SK-N-SH (cell line): ENCODE measurements at regions not wholly inside any gene's neighbourhood (a gene's known extent, or its start where the extent isn't known, plus 50 kb on each side); places are given as distances from the start of the nearest gene placed in this dataset.

Experiments used
- CTCF ChIA-PET: fragments of 300-600, 350-600 bp; formaldehyde crosslinking; extraction: SDS; loops from one replicate; lab custom pipeline; 2021; lab: Yijun Ruan, JAX
- POLR2A ChIA-PET: fragments of 350-600 bp; sonication (Branson Sonifier 250); formaldehyde crosslinking; extraction: SDS; loops from one replicate; lab custom pipeline; 2020; ENCODE audit warnings: antibody characterized with exemption, inconsistent platforms; lab: Yijun Ruan, JAX
- DNase-seq: peaks from one replicate; pipeline ENCODE4 v3.0.0; 2012
- H2AFZ ChIP-seq: fragments of 200-600 bp; sonication (generic); 2 replicates; pipeline ENCODE4 v1.8.1; 2016; ENCODE audit warnings: antibody characterized with exemption, mild to moderate bottlenecking, low read depth
- H3F3A ChIP-seq: fragments of 200-600 bp; sonication (generic); replicated peaks from 2 replicates; pipeline ENCODE3; 2016; ENCODE audit warnings: antibody characterized with exemption, mild to moderate bottlenecking; ENCODE audit not compliant: insufficient read depth
- H3K27ac ChIP-seq, 2 experiments: fragments of 200-500 bp in 1 of 2; fragments of 200-600 bp in 1 of 2; sonication (Bioruptor generic) in 1 of 2; sonication (generic), shearing (Covaris generic) in 1 of 2; 2 replicates each; pipeline versions ENCODE4 v1.5.1 to v1.6.1; 2014 to 2016; ENCODE audit warnings: low read depth in 2 of 2, inconsistent platforms in 1 of 2, low read length in 1 of 2, mild to moderate bottlenecking in 1 of 2, mixed read lengths in 1 of 2
- H3K27me3 ChIP-seq: fragments of 200-600 bp; sonication (generic), shearing (Covaris generic); 2 replicates; pipeline ENCODE4 v1.6.1; 2016; ENCODE audit warnings: mixed run types; ENCODE audit not compliant: insufficient read depth
- H3K36me3 ChIP-seq, 2 experiments: fragments of 200-500 bp in 1 of 2; fragments of 200-600 bp in 1 of 2; sonication (Bioruptor generic) in 1 of 2; sonication (generic) in 1 of 2; replicated peaks in 1 of 2; 2 replicates each; pipeline versions ENCODE3 to v1.5.1; 2014 to 2016; ENCODE audit warnings: low read length in 1 of 2, mild to moderate bottlenecking in 1 of 2; ENCODE audit not compliant: insufficient read depth in 2 of 2, control insufficient read depth in 1 of 2
- H3K4me1 ChIP-seq, 2 experiments: fragments of 200-500 bp in 1 of 2; fragments of 200-600 bp in 1 of 2; sonication (Bioruptor generic) in 1 of 2; sonication (generic), shearing (Covaris generic) in 1 of 2; 2 replicates each; pipeline versions ENCODE4 v1.5.1 to v1.6.1; 2014 to 2016; ENCODE audit warnings: low read depth in 1 of 2, low read length in 1 of 2, mixed run types in 1 of 2; ENCODE audit not compliant: insufficient read depth in 2 of 2, control insufficient read depth in 1 of 2
- H3K4me2 ChIP-seq: fragments of 200-600 bp; sonication (generic), shearing (Covaris generic); 2 replicates; pipeline ENCODE4 v1.6.1; 2017; ENCODE audit warnings: mixed run types
- H3K4me3 ChIP-seq, 2 experiments: fragments of 200-500 bp in 1 of 2; fragments of 200-600 bp in 1 of 2; sonication (Bioruptor generic) in 1 of 2; sonication (generic), shearing (Covaris generic) in 1 of 2; 2 replicates each; pipeline versions ENCODE4 v1.5.1 to v1.8.1; 2014 to 2016; ENCODE audit warnings: low read depth in 2 of 2, inconsistent platforms in 1 of 2, low read length in 1 of 2, mild to moderate bottlenecking in 1 of 2, mixed read lengths in 1 of 2, moderate library complexity in 1 of 2
- H3K79me2 ChIP-seq: fragments of 200-600 bp; sonication (generic); 2 replicates; pipeline ENCODE4 v1.8.1; 2017; ENCODE audit warnings: mild to moderate bottlenecking; ENCODE audit not compliant: insufficient read depth
- H3K9ac ChIP-seq: fragments of 200-600 bp; sonication (generic); 2 replicates; pipeline ENCODE4 v1.6.1; 2017; ENCODE audit warnings: mixed run types
- H3K9me2 ChIP-seq: fragments of 200-600 bp; sonication (generic); 2 replicates; pipeline ENCODE4 v1.6.1; 2017; ENCODE audit warnings: mixed run types
- H3K9me3 ChIP-seq: fragments of 200-600 bp; sonication (generic); 2 replicates; pipeline ENCODE4 v1.6.1; 2017; ENCODE audit warnings: mixed run types, mild to moderate bottlenecking, moderate library complexity
- H4K20me1 ChIP-seq: fragments of 200-600 bp; sonication (generic); 2 replicates; pipeline ENCODE4 v1.6.1; 2017; ENCODE audit warnings: mild to moderate bottlenecking, mixed run types; ENCODE audit not compliant: insufficient read depth
- CHD2 ChIP-seq: fragments of 150-350 bp; IDR thresholded peaks from 2 replicates; pipeline ENCODE4 v1.6.1; 2018; ENCODE audit warnings: low read length; ENCODE audit not compliant: partially characterized antibody
- EP300 ChIP-seq, 2 experiments: IDR thresholded peaks; 2 replicates each; pipeline versions ENCODE4 v1.4.0 to v1.6.1; 2012; ENCODE audit warnings: borderline replicate concordance in 1 of 2, low read depth in 1 of 2, low read length in 1 of 2
- EZH2phosphoT487 ChIP-seq: fragments of 200-600 bp; sonication (generic); IDR thresholded peaks from 2 replicates; pipeline ENCODE4 v1.6.1; 2017; ENCODE audit warnings: low read depth, mixed run types, mild to moderate bottlenecking, antibody characterized with exemption, moderate library complexity, borderline replicate concordance
- FOXJ3 ChIP-seq: sonication (generic); formaldehyde crosslinking; IDR thresholded peaks from 2 replicates; pipeline ENCODE4 v1.5.1; 2020; ENCODE audit warnings: mild to moderate bottlenecking, missing genetic modification reagents
- GATA2 ChIP-seq: sonication (generic); formaldehyde crosslinking; IDR thresholded peaks from 2 replicates; pipeline ENCODE4 v1.5.0; 2020; ENCODE audit warnings: mild to moderate bottlenecking, missing genetic modification reagents
- IRF3 ChIP-seq: fragments of 150-350 bp; IDR thresholded peaks from 2 replicates; pipeline ENCODE4 v1.6.1; 2016; ENCODE audit warnings: mild to moderate bottlenecking, low read depth, low read length
- MXI1 ChIP-seq: IDR thresholded peaks from 2 replicates; pipeline ENCODE4 v1.6.1; 2012; ENCODE audit warnings: mild to moderate bottlenecking, low read depth, low read length, improper control_type of control experiment
- NFIC ChIP-seq: IDR thresholded peaks from 2 replicates; pipeline ENCODE4 v1.4.0; 2012; ENCODE audit warnings: borderline replicate concordance
- PBX3 ChIP-seq: IDR thresholded peaks from 2 replicates; pipeline ENCODE4; 2012
- POLR2AphosphoS5 ChIP-seq: IDR thresholded peaks from 2 replicates; pipeline ENCODE4 v1.6.1; 2012; ENCODE audit warnings: low read depth, low read length
- RAD21 ChIP-seq: IDR thresholded peaks from 2 replicates; pipeline ENCODE4 v1.6.1; 2012; ENCODE audit warnings: mild to moderate bottlenecking, low read length
- RCOR1 ChIP-seq: fragments of 150-350 bp; IDR thresholded peaks from 2 replicates; pipeline ENCODE4 v1.6.1; 2017; ENCODE audit warnings: antibody characterized with exemption, low read length
- RFX5 ChIP-seq: IDR thresholded peaks from 2 replicates; pipeline ENCODE4 v1.6.1; 2012; ENCODE audit warnings: mild to moderate bottlenecking, improper control_type of control experiment, low read length
- SMC3 ChIP-seq: IDR thresholded peaks from 2 replicates; pipeline ENCODE4 v1.6.1; 2012; ENCODE audit warnings: low read depth, low read length, improper control_type of control experiment
- TAF1 ChIP-seq: IDR thresholded peaks from 2 replicates; pipeline ENCODE4 v1.6.1; 2012; ENCODE audit warnings: low read depth, mild to moderate bottlenecking, low read length, moderate library complexity, borderline replicate concordance
- TCF12 ChIP-seq: IDR thresholded peaks from 2 replicates; pipeline ENCODE4 v1.4.0; 2012
- TEAD4 ChIP-seq: IDR thresholded peaks from 2 replicates; pipeline ENCODE4 v1.4.0; 2012; ENCODE audit warnings: mild to moderate bottlenecking, borderline replicate concordance; ENCODE audit not compliant: insufficient read depth
- USF1 ChIP-seq: IDR thresholded peaks from 2 replicates; pipeline ENCODE4 v1.4.0; 2012; ENCODE audit warnings: low read depth, borderline replicate concordance
- YY1 ChIP-seq: IDR thresholded peaks from 2 replicates; pipeline ENCODE4 v1.4.0; 2012; ENCODE audit warnings: low read depth, mild to moderate bottlenecking

GRCh38 chr1:14328685-14329084 is 269.8 kb upstream of the KAZN start:
- Histone ChIP-seq H3K9ac (no peak overlapping the region), H3F3A (no peaks in the 10 kb centered on the region), H3K4me3 (no peak overlapping the region), H3K9me3 (no peaks in the 10 kb centered on the region), H3K27ac (no peak overlapping the region), H3K27me3 (no peaks in the 10 kb centered on the region), H4K20me1 (no peaks in the 10 kb centered on the region), H3K4me1 (no peaks in the 10 kb centered on the region), H3K9me2 (no peaks in the 10 kb centered on the region), H2AFZ (no peak overlapping the region), H3K4me2 (no peak overlapping the region), H3K36me3 (no peaks in the 10 kb centered on the region), H3K79me2 (no peaks in the 10 kb centered on the region)
- TF ChIP-seq GATA2 (CRISPR knock-in tag) (no peak), MXI1 (no peak), IRF3 (no peak), YY1 (no peak), TEAD4 (no peak), EP300 (IDR thresholded peaks at IDR 0.05; ENCODE audit: borderline replicate concordance in 1 of 2, low read depth in 1 of 2, low read length in 1 of 2) (no peak), RCOR1 (no peak), CHD2 (no peak), POLR2AphosphoS5 (no peak), PBX3 (no peak), USF1 (no peak), TCF12 (no peak), EZH2phosphoT487 (no peak), RFX5 (no peak), SMC3 (no peak), FOXJ3 (CRISPR knock-in tag) (no peak), NFIC (no peak), RAD21 (no peak), TAF1 (no peak)
- DNase-seq, result no peak
- ChIA-PET CTCF (no interaction called here), POLR2A (interaction anchor here (0.7 kb wide), 1 partner anchor 55 kb away, joined by 4 read pairs; no protein-coding TSS in a partner anchor)
